ENCODE measurements at regions not wholly inside any gene's neighbourhood (a gene's known extent, or its start where the extent isn't known, plus 50 kb on each side); places are given as distances from the start of the nearest gene placed in this dataset.
A peak's percentile ranks its signal among the peaks of the same experiment; 100 is the strongest.
"Not testable (repeated sequence)": the region's sequence is repeated elsewhere in the genome, so short reads cannot be mapped to it uniquely, and the experiment has no call there.

DNA sequence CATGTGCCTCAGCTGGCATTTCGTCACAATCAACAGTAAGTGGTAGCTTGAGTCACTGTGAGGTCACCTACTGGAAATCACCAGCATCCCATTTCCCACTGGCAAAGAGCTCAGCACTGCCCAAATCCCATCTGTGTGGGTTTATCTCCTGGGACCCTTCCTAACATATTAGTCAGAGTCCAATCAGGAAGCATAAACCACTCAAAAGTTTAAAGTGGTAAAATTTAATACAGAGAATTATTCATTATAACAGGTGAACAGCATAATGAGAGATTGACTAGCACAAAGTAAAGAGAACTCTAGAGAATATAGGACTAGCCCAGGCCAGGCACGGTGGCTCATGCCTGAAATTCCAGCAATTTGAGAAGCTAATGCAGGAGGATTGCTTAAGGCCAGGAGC, 107.1 kb upstream of the TP53BP2 start:
- not testable (repeated sequence) for DNase-seq

DNA sequence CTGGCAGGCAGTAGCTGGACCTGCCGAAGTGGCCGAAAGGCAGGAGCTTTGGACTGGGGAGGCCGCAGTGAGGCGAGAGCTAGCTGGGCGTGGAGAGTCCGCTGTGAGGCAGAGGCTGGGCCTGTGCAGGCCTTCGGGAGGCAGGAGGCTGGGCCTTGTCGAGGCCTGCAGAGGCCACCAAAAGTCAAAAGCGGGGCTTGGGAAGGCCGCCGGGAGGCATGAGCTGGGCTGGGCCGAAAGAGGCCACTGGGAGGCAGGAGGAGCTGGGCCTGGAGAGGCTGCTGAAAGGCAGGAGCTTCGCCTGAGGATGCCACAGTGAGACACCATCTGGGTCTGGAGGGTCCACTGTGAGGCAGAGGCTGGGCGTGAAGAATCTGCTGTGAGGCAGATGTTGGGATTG, 105.8 kb upstream of the TP53BP2 start:
- DNase-seq: not testable (repeated sequence)

DNA sequence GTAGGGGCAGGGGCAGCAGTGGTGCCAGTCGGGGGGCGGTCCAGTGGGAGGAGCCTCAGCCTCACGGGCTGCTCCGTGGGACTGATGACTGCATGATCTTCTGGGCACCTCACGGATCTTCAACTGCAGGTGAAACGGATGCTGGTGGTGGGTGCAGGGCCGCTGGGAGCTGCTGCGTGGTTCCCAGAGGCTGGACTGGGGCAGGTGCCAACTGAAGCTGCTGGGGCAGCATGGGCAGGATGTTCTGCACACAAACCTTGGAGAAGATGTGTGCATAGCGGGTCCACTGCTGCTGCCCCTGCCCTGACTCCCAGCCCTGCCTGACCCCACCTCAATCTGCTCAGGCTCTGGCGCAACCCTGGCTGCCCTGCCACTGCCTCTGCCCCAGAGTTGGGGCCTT, 104.2 kb upstream of the TP53BP2 start:
- not testable (repeated sequence) for DNase-seq

DNA sequence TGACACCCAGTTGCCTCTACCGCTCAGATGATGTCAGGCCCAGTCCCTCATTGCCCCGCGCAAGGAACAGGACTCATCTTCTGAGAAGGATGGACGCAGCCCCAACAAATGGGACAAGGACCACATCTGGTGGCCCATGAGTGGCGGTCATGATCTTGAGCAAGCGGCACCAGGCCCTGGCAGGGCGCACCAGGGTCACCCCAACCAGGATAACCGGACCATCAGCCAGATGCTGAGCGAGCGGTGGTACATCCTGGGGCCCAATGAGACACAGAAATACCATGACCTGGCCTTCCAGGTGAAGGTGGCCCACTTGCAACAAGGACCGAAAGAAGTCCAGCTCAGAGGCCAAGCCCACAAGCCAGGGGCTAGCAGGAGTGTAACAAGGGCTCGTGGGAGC, 102.3 kb upstream of the TP53BP2 start:
- DNase-seq: not testable (repeated sequence)

DNA sequence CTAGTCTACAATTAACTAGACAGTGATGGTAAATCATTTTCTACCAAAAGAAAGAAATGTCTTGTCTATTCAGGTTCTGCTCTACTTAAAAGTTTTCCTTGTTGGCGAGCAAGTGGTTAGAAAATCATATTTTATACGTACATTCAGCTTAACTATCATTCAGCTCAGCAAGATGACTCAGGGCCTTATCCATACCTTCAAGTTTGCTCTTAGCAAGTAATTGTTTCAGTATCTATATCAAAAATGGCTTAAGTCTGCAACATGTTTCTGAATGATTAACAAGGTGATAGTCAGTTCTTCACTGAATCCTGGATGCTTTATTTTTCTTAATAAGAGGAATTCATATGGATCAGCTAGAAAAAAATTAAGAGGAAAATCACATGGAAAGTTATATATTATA, 90.8 kb upstream of the TP53BP2 start:
- DNase-seq: not testable (repeated sequence)

DNA sequence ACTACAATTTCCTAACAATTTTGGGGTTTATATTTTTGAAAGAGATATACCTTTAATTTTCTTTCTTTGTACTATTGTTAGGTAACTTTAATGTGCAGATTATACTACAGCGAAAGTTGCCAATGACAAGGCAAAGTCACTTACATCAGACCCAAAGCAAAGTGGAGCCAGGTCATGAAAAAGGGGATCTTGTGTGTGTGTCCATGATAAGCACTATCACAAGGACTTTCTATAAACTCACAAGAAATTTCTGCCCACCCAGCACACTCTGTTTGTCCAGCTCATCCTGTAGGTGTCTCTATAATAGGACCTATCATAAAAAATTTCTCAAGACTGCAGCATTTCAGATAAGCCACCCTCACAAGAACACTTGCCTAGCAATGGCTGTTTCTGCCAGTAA, 85.7 kb upstream of the TP53BP2 start:
- DNase-seq: not testable (repeated sequence)

DNA sequence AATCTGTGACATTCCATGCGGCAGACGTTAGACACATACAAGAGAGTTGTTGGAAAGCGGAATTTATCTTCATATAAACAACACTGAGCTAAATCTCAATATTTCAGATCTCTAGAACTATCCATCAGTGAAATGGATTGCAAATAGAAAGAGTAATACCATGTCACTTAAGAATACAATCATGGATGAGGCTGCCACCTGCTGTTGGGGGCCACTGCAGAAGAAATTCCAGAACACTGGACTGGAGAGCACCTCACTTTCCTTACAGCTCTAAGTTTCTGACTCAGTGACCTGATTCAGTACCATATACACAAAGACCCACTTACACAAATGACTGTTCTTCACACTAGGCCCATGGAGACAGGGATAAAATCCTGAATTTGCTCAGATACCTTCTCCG, 75.1 kb upstream of the TP53BP2 start:
- peak; percentile 63 for DNase-seq

DNA sequence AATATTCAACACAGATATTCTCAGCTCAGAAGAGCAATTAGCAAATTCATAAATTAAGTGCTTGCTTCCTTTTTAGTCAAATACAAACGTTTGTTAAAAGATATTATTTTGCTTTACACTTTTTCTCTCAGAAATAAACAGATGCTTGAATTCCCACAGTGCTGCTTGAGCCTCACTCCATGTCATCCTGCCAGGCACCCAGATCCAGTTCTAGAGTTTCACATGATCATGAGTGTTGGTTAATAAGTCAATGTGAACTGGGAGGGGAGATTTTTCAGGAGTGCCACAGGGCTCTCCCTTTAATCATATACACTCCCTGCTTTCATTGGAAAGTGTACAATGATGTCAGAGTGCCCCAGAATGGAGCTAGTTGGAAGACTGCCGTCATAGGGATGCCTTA, 69.7 kb upstream of the TP53BP2 start:
- DNase-seq: not testable (repeated sequence)

DNA sequence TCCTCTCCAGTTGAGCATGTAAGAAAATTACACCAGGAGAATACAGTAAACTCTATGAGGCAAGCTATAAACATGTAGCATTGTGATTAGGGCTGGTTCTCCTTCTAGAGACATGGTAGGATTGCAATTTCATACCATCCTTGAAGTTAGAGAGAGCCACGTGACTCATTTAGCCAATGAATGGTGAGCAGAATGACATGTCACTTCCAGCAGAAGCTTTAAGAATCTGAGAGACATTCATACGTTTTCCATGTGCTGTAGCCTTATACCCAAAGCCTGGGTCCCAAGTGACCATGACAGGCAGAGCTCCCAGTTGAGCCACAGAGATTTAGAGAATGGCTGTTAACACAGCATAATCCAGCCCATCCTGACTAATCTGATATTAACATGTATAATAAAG, 68.0 kb upstream of the TP53BP2 start:
- not testable (repeated sequence) for DNase-seq

DNA sequence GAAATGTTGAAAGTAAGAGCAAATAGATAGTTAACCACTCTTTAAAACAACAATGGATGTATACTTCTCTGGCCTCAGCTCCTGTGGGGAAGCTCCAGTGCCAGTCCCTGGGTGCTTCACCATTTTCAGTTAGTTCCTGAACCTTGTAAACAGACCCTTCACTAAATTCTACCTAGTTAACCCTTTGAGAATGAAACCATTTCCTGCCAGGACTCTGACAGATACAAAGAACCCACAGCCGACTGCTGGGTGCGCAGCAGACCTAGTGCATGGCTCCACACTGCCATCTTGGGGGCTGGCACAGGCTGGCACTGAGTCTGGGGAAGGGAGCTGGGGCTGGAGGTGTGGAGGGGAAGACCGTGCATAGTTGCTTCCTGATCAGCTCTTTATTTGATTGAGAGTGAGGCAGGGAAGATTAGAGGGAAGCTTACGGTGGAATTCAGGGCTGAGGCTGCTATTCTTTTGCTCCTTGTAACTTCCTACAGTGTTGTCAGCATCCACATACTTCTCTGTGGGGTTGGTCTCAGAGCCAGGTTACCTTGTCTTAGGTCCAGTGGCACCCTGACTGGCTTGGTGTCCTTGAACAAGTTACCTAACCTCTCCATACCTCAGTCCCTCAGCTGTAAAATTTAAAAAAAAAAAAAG, 62.3 kb upstream of the TP53BP2 start:
- peak; percentile 68 for DNase-seq

DNA sequence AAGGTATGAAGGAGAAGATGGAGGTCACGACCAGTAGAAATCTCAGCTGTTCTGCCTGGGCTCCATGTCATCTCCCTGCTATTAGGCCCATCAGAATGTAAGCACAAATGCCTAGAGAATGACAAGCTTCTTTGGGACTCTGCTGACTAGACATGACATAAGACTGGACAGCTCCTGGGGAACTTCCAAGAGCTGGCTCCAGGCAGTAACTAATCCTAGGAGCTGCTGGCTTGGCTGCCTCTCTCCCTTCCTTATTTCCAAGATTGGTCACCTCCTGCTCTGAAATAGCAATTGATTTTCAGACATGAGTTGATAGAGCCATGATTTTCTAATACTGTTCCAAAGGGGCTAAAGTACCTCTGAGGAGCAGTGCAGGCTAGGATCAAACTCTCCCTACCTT, 57.5 kb upstream of the TP53BP2 start:
- not testable (repeated sequence) for DNase-seq

DNA sequence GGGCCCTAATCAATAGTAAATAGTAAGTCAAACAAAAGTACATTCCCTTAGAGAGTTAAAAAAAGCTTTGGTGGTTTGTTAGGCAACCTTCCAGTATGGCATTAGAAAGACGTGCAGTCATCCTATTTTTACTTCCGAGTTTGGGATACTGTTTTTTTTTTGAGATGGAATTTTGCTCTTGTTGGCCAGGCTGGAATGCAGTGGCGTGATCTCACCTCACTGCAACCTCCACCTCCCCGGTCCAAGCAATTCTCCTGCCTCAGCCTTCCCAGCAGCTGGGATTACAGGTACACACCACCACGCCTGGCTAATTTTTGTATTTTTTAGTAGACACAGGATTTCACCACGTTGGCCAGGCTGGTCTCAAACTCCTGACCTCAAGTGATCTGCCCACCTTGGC, 54.0 kb upstream of the TP53BP2 start:
- DNase-seq: not testable (repeated sequence)

DNA sequence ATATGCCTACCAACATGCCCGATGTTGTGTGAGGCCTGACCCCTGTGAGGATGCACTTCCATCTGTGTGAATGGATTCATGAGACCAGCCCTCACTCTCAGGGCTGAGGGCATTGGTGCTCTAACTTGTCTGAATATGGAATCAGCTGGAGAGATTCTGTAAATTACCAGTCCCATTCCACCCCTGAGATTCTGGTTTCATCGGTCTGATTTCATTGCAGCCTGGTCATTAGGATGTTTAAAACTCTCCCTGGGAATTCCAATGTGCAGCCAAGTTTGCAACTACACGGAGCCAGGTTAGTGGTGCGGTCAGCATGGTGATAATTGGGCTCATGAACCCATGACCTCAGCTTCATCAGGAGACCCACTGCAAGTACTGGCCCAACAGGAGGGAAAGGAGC, 51.4 kb upstream of the TP53BP2 start:
- not testable (repeated sequence) for DNase-seq

DNA sequence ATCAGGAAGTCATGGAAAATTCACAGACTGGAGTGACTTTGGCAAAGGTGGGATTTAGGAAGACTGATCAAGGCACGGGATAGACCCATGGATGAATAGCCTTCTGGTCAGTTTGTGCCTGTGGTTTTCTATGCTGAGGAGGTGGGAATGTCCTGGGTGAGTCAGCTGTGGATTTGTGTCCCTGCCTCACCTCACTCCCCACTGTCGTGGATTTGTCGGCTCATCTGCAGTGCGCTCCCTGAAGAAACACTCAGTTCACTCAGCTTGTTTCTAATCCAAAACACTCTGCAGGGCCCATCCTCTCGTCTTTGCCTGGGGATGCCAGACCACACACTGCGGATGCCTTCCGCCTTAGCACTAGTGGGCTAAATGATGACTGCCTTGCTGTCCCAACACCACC, 50.2 kb upstream of the TP53BP2 start:
- not testable (repeated sequence) for DNase-seq

Data from activated effector memory CD4-positive, alpha-beta T cell treated with anti-CD3 and anti-CD28 coated beads, Interleukin-2, amount 50 U/mL, for 16 hours (primary cell).